DND-41 (cell line): ENCODE measurements at regions not wholly inside any gene's neighbourhood (a gene's known extent, or its start where the extent isn't known, plus 50 kb on each side); places are given as distances from the start of the nearest gene placed in this dataset.

Source experiments
- ATAC-seq: fragments of 200-7000 bp; cut with Tn5 transposase; 3 replicates; pipeline ENCODE4 v1.9.1; 2021; ENCODE audit warnings: low read depth; ENCODE audit not compliant: insufficient read depth
- DNase-seq: peaks from one replicate; pipeline ENCODE4 v3.0.0-alpha.2; 2020
- H2AFZ ChIP-seq: 2 replicates; pipeline ENCODE4 v1.6.0; 2012; ENCODE audit warnings: low read depth, low read length
- H3K27ac ChIP-seq: 2 replicates; pipeline ENCODE4 v1.5.1; 2012; ENCODE audit warnings: low read length, inconsistent platforms
- H3K27me3 ChIP-seq: fragments of 200-600 bp; sonication (generic); 2 replicates; pipeline ENCODE4 v1.6.0; 2012; ENCODE audit warnings: low read length, mild to moderate bottlenecking, inconsistent platforms; ENCODE audit not compliant: insufficient read depth, poor library complexity
- H3K36me3 ChIP-seq: 2 replicates; pipeline ENCODE4 v1.5.1; 2012; ENCODE audit warnings: low read length, inconsistent platforms; ENCODE audit not compliant: insufficient read depth
- H3K4me1 ChIP-seq: 2 replicates; pipeline ENCODE4 v1.5.1; 2012; ENCODE audit warnings: mild to moderate bottlenecking, low read length; ENCODE audit not compliant: insufficient read depth
- H3K4me2 ChIP-seq: 2 replicates; pipeline ENCODE4 v1.6.0; 2012; ENCODE audit warnings: mild to moderate bottlenecking, moderate library complexity, low read length, inconsistent platforms; ENCODE audit not compliant: insufficient read depth
- H3K4me3 ChIP-seq, 2 experiments: fragments of 200-600 bp in 1 of 2; shearing (Covaris generic) in 1 of 2; 2 replicates each; pipeline ENCODE4 v1.5.1; 2012 to 2016; ENCODE audit warnings: inconsistent platforms in 2 of 2, low read length in 2 of 2, mild to moderate bottlenecking in 2 of 2, low read depth in 1 of 2, moderate library complexity in 1 of 2
- H3K79me2 ChIP-seq: 2 replicates; pipeline ENCODE4 v1.6.0; 2012; ENCODE audit warnings: low read length, inconsistent platforms; ENCODE audit not compliant: insufficient read depth
- H3K9ac ChIP-seq: 2 replicates; pipeline ENCODE4 v1.6.0; 2012; ENCODE audit warnings: low read depth, mild to moderate bottlenecking, inconsistent platforms, low read length, moderate library complexity
- H3K9me3 ChIP-seq: 2 replicates; pipeline ENCODE4 v1.5.1; 2012; ENCODE audit warnings: low read length, moderate library complexity, mild to moderate bottlenecking, inconsistent platforms; ENCODE audit not compliant: insufficient read depth, severe bottlenecking
- H4K20me1 ChIP-seq: 2 replicates; pipeline ENCODE4 v1.6.0; 2012; ENCODE audit warnings: low read length; ENCODE audit not compliant: insufficient read depth
- EZH2 ChIP-seq: IDR thresholded peaks from 3 replicates; pipeline ENCODE4 v1.6.1; 2012; ENCODE audit warnings: borderline replicate concordance, low read depth, mild to moderate bottlenecking, moderate library complexity, low read length, inconsistent platforms; ENCODE audit not compliant: severe bottlenecking
- TF ChIP-seq, protein P1 (sequence below): IDR thresholded peaks from 2 replicates; pipeline ENCODE4 v1.5.1; 2012; ENCODE audit warnings: borderline replicate concordance, low read length, moderate library complexity, mild to moderate bottlenecking; ENCODE audit not compliant: poor library complexity, severe bottlenecking; ENCODE audit errors: extremely low read depth

DNA sequence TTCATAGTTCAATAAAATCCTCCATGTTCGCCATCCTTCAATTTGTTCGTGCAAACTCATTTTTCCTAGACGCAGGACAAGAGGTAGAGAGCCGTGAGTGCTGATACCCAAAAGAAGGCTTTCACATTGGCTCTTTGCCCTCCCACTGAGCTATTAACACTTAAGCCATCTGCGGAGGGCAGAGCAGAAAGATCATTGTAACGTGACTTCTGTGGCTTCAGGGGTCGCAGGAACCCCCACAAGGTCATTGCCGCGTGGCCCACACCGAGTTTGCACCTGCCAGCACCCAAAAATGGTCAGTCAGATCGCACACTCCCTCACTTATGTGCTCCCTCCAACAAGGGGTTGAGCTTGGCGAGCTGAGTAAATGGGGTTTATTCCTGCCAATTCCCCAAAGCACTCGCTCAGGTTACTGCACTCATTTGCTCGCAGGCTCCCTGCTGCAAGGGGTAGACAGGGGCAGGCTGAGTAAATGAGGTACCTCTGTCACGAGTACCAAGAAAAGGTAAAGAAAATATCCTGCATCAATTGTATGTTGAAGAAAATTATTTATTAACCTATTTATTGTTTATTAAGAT, 144.1 kb downstream of the PRR20E start:
- H3K4me1 ChIP-seq, result no peaks in the 10 kb centered on the region
- DNase-seq (no peak), ATAC-seq (no peak)
- H3K9me3 ChIP-seq, result no peaks in the 10 kb centered on the region
- H3K4me3 ChIP-seq, result no peak overlapping the region
- H3K4me2 ChIP-seq, result no peak overlapping the region
- no peaks in the 10 kb centered on the region for H3K36me3 ChIP-seq
- no peaks in the 10 kb centered on the region for H3K79me2 ChIP-seq
- H3K9ac ChIP-seq, result no peak overlapping the region
- TF ChIP-seq, protein P1, sequence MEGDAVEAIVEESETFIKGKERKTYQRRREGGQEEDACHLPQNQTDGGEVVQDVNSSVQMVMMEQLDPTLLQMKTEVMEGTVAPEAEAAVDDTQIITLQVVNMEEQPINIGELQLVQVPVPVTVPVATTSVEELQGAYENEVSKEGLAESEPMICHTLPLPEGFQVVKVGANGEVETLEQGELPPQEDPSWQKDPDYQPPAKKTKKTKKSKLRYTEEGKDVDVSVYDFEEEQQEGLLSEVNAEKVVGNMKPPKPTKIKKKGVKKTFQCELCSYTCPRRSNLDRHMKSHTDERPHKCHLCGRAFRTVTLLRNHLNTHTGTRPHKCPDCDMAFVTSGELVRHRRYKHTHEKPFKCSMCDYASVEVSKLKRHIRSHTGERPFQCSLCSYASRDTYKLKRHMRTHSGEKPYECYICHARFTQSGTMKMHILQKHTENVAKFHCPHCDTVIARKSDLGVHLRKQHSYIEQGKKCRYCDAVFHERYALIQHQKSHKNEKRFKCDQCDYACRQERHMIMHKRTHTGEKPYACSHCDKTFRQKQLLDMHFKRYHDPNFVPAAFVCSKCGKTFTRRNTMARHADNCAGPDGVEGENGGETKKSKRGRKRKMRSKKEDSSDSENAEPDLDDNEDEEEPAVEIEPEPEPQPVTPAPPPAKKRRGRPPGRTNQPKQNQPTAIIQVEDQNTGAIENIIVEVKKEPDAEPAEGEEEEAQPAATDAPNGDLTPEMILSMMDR, result no peak
- no peak for TF ChIP-seq EZH2
- no peaks in the 10 kb centered on the region for H4K20me1 ChIP-seq
- H3K27me3 ChIP-seq, result no peaks in the 10 kb centered on the region
- H3K27ac ChIP-seq, result no peak overlapping the region
- no peak overlapping the region for H2AFZ ChIP-seq

DNA sequence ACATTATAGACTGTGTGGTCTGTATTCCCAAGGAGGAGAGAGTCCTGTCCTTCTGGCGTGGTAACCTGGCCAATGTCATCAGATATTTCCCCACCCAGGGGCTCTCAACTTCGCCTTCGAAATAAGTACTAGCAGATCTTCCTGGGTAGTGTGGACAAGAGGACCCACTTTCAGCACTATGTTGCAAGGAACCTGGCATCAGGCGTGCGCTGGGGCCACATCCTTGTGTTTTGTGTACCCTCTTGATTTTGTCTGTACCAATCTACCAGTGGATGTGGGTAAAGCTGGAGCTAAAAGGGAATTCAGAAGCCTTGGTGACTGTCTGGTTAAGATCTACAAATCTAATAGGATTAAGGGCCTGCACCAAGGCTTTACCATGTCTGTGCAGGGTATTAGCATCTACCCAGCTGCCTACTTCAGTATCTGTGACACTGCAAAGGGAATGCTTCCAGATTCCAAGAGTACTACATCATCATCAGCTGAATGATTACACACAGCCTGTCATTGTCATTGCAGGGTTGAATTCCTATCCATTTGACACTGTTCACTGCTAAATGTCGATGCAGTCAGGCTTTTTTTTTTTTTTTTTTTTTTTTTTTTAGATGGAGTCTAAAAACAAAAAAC, 148.0 kb downstream of the PRR20E start:
- H3K27ac ChIP-seq, result no peak overlapping the region
- H3K79me2 ChIP-seq, result no peaks in the 10 kb centered on the region
- no peak overlapping the region for H3K4me3 ChIP-seq
- ATAC-seq (no peak), DNase-seq (no peak)
- no peaks in the 10 kb centered on the region for H3K36me3 ChIP-seq
- no peaks in the 10 kb centered on the region for H3K9me3 ChIP-seq
- H3K9ac ChIP-seq, result no peak overlapping the region
- H3K4me1 ChIP-seq, result no peaks in the 10 kb centered on the region
- no peaks in the 10 kb centered on the region for H3K27me3 ChIP-seq
- no peak overlapping the region for H3K4me2 ChIP-seq
- H4K20me1 ChIP-seq, result no peaks in the 10 kb centered on the region
- TF ChIP-seq EZH2, result no peak
- TF ChIP-seq, protein P1, result no peak
- no peak overlapping the region for H2AFZ ChIP-seq

DNA sequence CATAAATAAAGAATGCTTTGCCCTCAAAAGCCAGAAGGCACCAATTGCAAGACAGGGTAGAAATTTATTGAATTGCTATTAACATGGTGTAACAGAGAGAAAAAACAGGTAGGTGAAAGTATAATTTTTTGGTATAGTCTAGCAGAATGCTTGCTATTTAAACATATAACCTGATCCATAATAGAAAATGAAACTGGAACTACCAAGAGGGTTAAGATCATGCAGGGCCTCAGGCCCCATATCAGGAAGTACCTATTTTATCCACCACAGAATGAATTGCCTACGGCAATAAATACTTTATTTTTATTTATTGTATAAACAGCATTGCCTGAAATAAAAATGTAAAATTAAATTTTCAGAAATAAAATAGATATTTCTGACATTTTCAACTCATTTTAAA, 159.5 kb downstream of the PRR20E start:
- no peaks in the 10 kb centered on the region for H3K79me2 ChIP-seq
- H3K4me2 ChIP-seq, result no peak overlapping the region
- no peaks in the 10 kb centered on the region for H3K27me3 ChIP-seq
- DNase-seq (no peak), ATAC-seq (no peak)
- TF ChIP-seq, protein P1, result no peak
- no peak for TF ChIP-seq EZH2
- H2AFZ ChIP-seq, result no peak overlapping the region
- no peak overlapping the region for H3K27ac ChIP-seq
- no peaks in the 10 kb centered on the region for H3K9me3 ChIP-seq
- H3K9ac ChIP-seq, result no peak overlapping the region
- H3K36me3 ChIP-seq, result no peaks in the 10 kb centered on the region
- no peak overlapping the region for H3K4me3 ChIP-seq
- no peaks in the 10 kb centered on the region for H3K4me1 ChIP-seq
- H4K20me1 ChIP-seq, result no peaks in the 10 kb centered on the region
